HG03342 (cell line): ENCODE measurements at regions not wholly inside any gene's neighbourhood (a gene's known extent, or its start where the extent isn't known, plus 50 kb on each side); places are given as distances from the start of the nearest gene placed in this dataset.

Experiments used
- ATAC-seq: cut with Tn5 transposase; IDR thresholded peaks from one replicate; pipeline ENCODE4 v1.9.1; 2021; ENCODE audit warnings: mild to moderate bottlenecking, moderate library complexity; ENCODE audit not compliant: unreplicated experiment

DNA sequence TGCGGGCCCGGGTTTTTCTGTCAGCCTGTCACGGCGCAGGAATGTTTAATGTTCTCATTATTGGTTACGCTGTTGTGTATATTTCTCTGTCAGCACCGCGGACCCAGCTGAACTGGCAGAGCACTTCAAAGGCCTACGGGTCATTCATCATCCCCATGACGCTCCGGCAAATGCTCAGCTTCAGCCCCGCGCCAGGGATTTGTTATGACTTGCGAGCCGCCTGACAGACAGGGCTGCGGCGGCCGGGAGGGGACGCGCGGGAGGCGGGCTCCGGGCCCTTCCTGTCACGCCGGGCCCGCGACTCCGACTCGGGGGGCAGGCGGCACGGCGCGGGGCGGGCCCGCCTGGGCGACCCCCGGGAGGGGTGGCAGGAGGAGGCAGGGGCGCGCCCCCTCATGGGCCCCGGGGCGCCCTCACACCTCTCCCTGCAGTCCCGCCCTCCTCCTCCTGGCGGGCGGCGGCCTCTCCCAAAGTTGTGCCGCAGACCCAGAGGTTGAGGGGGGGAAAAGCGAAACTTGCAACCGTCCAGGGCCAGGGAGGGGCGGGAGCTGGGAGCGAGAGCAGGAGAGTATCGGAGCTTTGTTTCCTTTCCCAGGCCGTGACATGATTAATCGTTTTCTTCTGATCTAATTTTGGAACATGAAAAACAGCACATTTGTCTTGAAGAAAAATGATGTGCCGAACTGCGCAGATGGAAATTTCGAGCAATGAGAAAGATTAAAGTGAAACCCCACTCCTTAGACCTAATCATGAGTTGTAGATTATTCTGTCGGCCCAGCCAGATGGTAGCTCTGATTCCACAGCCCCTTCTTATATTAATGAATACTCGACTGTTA is 59.3 kb upstream of the COMTD1 start:
- peak; percentile 88 for ATAC-seq

DNA sequence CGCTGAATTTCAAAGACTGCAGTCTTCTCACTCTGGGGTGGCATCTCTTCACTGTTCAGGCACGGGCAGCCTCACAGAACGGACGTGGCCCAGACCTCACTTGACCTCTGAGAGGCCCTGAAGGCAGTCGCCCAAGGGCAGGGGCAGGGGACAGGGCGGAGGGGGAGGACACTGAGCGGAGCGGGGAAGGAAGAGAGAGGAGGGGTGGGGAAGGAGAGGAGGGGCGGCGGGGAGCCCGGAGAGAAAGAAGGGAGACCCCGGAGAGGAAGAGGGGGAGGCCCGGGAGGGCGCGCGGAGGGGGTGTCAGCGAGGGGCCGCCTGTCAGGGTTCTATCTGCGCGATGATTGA is 58.7 kb upstream of the COMTD1 start:
- no peak for ATAC-seq

GRCh38 chr10:75294031-75294437 is 58.3 kb upstream of the COMTD1 start:
- ATAC-seq, result no peak

GRCh38 chr10:75293446-75293820 is 57.7 kb upstream of the COMTD1 start:
- no peak for ATAC-seq

GRCh38 chr10:75292794-75293445 is 57.2 kb upstream of the COMTD1 start:
- no peak for ATAC-seq

DNA sequence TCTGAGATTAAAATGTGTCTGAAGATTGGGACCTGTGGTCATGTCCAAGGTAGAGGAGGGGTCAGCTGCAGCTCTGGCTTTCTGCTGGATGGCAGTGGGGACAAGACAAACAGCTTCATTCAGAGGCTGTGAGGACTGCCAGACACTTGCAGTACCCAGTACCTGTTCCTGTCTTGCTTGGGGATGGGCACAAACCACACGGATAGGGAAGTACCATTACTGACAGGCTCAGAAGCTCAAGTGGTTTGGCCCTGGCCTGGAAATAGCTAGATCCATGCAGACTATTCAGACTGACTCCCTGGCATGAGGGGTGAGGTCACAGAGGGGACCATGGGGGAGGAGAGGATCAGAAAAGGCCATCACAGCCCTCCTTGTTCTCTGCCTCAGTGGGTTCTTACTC is 56.0 kb upstream of the COMTD1 start:
- ATAC-seq, result no peak

GRCh38 chr10:75288140-75288711 is 52.5 kb upstream of the COMTD1 start:
- no peak for ATAC-seq

DNA sequence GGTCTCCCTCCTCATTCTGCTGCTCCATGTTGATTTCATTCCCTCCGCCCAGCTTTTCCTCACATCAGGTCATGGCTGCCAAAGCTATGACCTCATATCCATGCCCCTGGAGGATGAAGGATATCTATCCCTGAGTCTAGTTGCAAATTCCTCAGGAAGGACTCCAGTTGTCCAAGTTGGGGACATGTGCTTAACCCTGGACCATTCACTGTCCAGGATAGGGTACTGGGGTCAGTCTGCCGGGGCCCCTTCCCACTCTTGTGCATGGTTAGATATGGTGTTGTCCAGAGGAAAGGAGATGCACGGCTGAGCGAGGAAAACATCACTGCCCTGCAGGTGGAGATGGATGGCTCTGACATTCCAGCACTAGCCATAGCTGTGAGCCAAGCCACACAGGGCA is 51.9 kb upstream of the COMTD1 start:
- no peak for ATAC-seq

DNA sequence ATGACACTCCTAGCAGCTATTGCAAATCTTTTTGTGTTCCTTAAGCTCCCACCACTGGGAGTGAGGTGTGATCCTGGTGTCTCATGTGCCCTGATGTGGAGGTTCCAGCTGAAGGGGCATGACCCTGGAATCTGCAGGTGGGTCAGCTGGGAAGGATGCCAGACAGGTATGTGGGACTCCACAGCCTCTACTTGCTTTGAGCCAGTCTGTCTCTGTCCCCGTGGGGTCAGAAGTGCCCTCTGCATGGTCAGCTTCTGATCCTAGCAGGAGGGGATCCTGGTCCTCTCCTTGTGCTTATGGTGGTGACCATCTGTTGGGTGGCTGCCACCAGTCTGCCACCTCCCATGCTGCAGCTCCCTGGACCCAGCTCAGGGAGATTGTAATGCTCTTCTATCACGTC is 51.1 kb upstream of the COMTD1 start:
- ATAC-seq, result no peak
